ENCODE measurements at regions not wholly inside any gene's neighbourhood (a gene's known extent, or its start where the extent isn't known, plus 50 kb on each side); places are given as distances from the start of the nearest gene placed in this dataset.

GRCh38 chr6:103677290-103677689 is 1182.4 kb downstream of the HACE1 start:
- no peak for DNase-seq
- intact Hi-C loops (cut with micrococcal nuclease): no loop called here
- Mint-ChIP-seq H3K9me3 (no peaks in the 10 kb centered on the region), H3K4me3 (no peak overlapping the region), H3K27ac (no peak overlapping the region), H3K27me3 (no peaks in the 10 kb centered on the region), H3K36me3 (no peaks in the 10 kb centered on the region), H3K4me1 (ENCODE audit: low read depth) (peaks cover 3% of the 10 kb centered on the region)
- ChIA-PET CTCF (no interaction called here), POLR2A (no interaction called here)

- ChIA-PET POLR2A (no interaction called here), CTCF (no interaction called here)
- Mint-ChIP-seq H3K27ac (no peak overlapping the region), H3K27me3 (no peaks in the 10 kb centered on the region), H3K36me3 (no peaks in the 10 kb centered on the region), H3K4me1 (ENCODE audit: low read depth) (peaks cover 3% of the 10 kb centered on the region), H3K4me3 (no peak overlapping the region), H3K9me3 (no peaks in the 10 kb centered on the region)
- intact Hi-C loops (cut with micrococcal nuclease): no loop called here
- DNase-seq: no peak
Measured at GRCh38 chr6:103675807-103676406, 1183.8 kb downstream of the HACE1 start.

DNA sequence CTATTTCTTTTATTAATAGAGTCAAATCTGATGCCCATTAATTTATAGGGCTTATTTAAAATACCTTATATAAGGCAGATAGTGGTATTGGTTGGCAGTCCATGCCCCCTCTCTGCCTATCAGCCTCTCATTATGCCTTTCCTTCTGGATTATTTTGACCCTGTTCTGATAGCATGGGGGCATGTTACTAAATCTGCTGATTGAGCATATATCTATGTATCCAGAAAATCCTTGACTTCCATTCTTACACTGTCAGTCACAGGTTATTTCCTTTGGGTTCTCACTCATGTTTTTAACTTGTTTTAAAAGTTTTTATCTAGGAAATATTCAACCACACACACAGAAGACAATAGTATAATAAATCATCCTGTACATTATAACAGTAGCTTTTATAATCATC is 1184.9 kb downstream of the HACE1 start:
- H3K36me3 Mint-ChIP-seq: no peaks in the 10 kb centered on the region
- CTCF ChIA-PET: no interaction called here
- H3K4me3 Mint-ChIP-seq: no peak overlapping the region
- intact Hi-C loops (cut with micrococcal nuclease): no loop called here
- no peaks in the 10 kb centered on the region for H3K27me3 Mint-ChIP-seq
- no peak overlapping the region for H3K27ac Mint-ChIP-seq
- POLR2A ChIA-PET: no interaction called here
- H3K9me3 Mint-ChIP-seq: no peaks in the 10 kb centered on the region
- no peak for DNase-seq
- peaks cover 3% of the 10 kb centered on the region for H3K4me1 Mint-ChIP-seq (ENCODE audit: low read depth)

DNA sequence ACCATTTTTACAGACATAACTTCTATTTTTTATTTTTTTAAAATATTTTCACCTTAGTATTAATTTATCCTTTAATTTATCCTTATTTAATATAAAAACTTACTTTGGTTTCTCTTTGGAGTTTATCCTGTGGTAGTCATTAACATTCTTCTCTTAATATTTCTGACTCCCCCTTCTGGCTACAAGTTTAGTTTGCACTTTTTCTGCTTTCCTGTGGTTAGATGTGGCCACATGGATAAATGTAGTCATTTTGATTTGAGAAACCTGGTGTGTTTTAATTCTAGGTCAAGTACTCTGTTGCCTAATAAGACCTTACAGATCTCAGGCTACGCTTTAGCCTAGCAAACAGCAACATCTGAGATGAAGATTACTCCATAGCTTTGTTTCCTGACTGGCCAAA is 1187.5 kb downstream of the HACE1 start:
- DNase-seq: no peak
- CTCF ChIA-PET: no interaction called here
- Mint-ChIP-seq H3K27ac (no peak overlapping the region), H3K4me3 (no peak overlapping the region), H3K9me3 (peaks cover 2% of the 10 kb centered on the region), H3K27me3 (no peaks in the 10 kb centered on the region), H3K36me3 (no peaks in the 10 kb centered on the region), H3K4me1 (ENCODE audit: low read depth) (peaks cover 3% of the 10 kb centered on the region)
- POLR2A ChIA-PET: no interaction called here
- intact Hi-C loops (cut with micrococcal nuclease): no loop called here

GRCh38 chr6:103629613-103630012 is 1230.1 kb downstream of the HACE1 start:
- H3K27ac Mint-ChIP-seq: no peak overlapping the region
- DNase-seq: no peak
- POLR2A ChIA-PET: no interaction called here
- CTCF ChIA-PET: no interaction called here
- H3K36me3 Mint-ChIP-seq: no peaks in the 10 kb centered on the region
- intact Hi-C loops (cut with micrococcal nuclease): no loop called here
- H3K9me3 Mint-ChIP-seq: peaks cover 2% of the 10 kb centered on the region
- H3K4me3 Mint-ChIP-seq: no peak overlapping the region
- H3K27me3 Mint-ChIP-seq: no peaks in the 10 kb centered on the region
- no peaks in the 10 kb centered on the region for H3K4me1 Mint-ChIP-seq (ENCODE audit: low read depth)

DNA sequence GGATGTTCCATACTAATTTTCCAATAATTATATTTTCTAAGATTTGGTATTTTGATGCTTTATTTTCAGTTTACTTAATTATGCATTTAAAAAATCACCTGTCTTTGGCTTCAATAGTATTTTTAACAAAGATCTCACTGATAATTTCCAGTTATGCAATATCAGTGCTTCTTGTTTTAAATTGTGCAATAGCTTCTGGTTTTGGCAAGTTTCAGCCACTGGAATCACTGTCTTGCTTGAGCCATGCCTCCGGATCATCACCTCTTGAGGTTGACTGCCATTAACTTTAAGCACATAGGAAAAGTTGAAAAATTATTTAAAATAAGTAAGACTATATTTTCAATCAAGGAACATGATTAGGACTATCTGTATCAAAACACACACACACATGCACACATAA is 1242.1 kb downstream of the HACE1 start:
- Mint-ChIP-seq H3K27me3 (no peaks in the 10 kb centered on the region), H3K4me3 (no peak overlapping the region), H3K9me3 (peaks cover 10% of the 10 kb centered on the region), H3K27ac (no peak overlapping the region), H3K36me3 (no peaks in the 10 kb centered on the region), H3K4me1 (ENCODE audit: low read depth) (no peaks in the 10 kb centered on the region)
- no peak for DNase-seq
- ChIA-PET POLR2A (no interaction called here), CTCF (no interaction called here)
- intact Hi-C loops (cut with micrococcal nuclease): no loop called here

DNA sequence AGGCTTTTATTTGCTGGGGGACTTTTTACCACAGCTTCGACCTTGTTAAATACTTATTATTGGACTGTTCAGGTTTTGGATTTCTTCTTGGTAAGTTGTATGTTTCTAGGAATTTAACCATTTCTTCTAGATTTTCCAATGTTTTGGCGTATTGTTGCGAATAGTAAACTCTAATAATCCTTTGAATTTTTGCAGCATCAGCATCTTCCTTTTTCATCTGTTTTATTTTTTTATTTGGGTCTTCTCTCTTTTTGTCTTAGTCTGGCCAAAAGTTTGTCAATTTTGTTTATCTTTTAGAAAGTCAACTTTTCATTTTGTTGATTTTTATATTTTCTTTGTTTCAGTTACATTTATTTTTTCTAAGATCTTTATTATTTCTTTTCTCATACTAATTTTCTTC is 1272.0 kb downstream of the HACE1 start:
- CTCF ChIA-PET: no interaction called here
- H3K36me3 Mint-ChIP-seq: no peaks in the 10 kb centered on the region

GRCh38 chr6:103578115-103578514 is 1281.6 kb downstream of the HACE1 start:
- intact Hi-C loops (cut with micrococcal nuclease): no loop called here
- H3K36me3 Mint-ChIP-seq: no peaks in the 10 kb centered on the region
- no peak overlapping the region for H3K27ac Mint-ChIP-seq
- CTCF ChIA-PET: no interaction called here
- H3K4me3 Mint-ChIP-seq: no peak overlapping the region
- no peaks in the 10 kb centered on the region for H3K27me3 Mint-ChIP-seq
- POLR2A ChIA-PET: no interaction called here
- H3K4me1 Mint-ChIP-seq (ENCODE audit: low read depth): no peaks in the 10 kb centered on the region
- peaks cover 24% of the 10 kb centered on the region for H3K9me3 Mint-ChIP-seq
- DNase-seq: no peak

More for the DNA sequence above, 1272.0 kb downstream of the HACE1 start:
- intact Hi-C loops (cut with micrococcal nuclease): no loop called here
- Mint-ChIP-seq H3K27ac (no peak overlapping the region), H3K4me1 (ENCODE audit: low read depth) (no peaks in the 10 kb centered on the region), H3K4me3 (no peak overlapping the region), H3K9me3 (peaks cover 11% of the 10 kb centered on the region), H3K27me3 (no peaks in the 10 kb centered on the region)
- POLR2A ChIA-PET: no interaction called here
- no peak for DNase-seq

DNA sequence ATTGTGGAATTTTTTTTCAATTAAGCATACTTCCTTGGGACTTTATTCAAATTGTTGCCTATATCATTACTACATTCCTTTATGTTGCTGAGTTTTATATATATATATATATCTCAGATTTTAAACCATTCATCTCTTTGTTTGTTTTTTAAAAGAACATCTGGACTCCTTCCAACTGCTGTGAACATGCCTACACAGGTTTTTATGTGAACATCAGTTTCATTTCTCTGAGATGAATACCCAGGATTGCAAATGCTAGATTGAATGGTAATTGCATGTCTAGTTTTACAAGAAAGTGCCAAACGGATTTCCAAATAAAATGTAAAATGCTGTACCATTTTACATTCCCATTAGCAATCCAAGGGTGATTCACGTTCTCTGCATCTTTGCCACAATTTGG is 1289.3 kb downstream of the HACE1 start:
- CTCF ChIA-PET: no interaction called here
- no peaks in the 10 kb centered on the region for H3K36me3 Mint-ChIP-seq
- H3K4me3 Mint-ChIP-seq: no peak overlapping the region
- H3K4me1 Mint-ChIP-seq (ENCODE audit: low read depth): no peaks in the 10 kb centered on the region
- H3K27me3 Mint-ChIP-seq: no peaks in the 10 kb centered on the region
- H3K27ac Mint-ChIP-seq: no peak overlapping the region
- DNase-seq: no peak
- POLR2A ChIA-PET: no interaction called here
- no peaks in the 10 kb centered on the region for H3K9me3 Mint-ChIP-seq
- intact Hi-C loops (cut with micrococcal nuclease): no loop called here

DNA sequence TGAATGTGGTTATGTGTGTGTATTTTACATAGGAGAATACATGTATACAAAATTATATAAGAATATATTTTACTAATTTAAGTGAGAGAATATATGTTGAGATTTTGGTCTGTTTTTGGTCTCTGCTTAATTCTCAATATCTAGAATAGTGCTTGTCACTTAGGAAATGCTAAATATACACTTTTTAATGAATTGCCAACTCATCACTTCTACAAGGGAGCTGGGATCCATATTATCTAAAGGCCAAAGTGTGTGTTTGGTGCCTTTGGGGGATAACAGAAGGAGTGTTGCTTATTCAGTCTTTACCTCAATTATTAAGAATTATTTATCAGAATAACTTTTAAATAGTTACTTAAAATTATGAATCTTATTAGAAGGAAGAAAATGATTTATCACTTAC is 1304.8 kb downstream of the HACE1 start:
- H3K4me1 Mint-ChIP-seq (ENCODE audit: low read depth): no peaks in the 10 kb centered on the region
- ChIA-PET POLR2A (no interaction called here), CTCF (no interaction called here)
- DNase-seq: no peak
- H3K27me3 Mint-ChIP-seq: no peaks in the 10 kb centered on the region
- peaks cover 6% of the 10 kb centered on the region for H3K9me3 Mint-ChIP-seq
- no peak overlapping the region for H3K27ac Mint-ChIP-seq
- no peaks in the 10 kb centered on the region for H3K36me3 Mint-ChIP-seq
- intact Hi-C loops (cut with micrococcal nuclease): no loop called here
- H3K4me3 Mint-ChIP-seq: no peak overlapping the region

- ChIA-PET CTCF (no interaction called here), POLR2A (no interaction called here)
- Mint-ChIP-seq H3K36me3 (no peaks in the 10 kb centered on the region), H3K27me3 (no peaks in the 10 kb centered on the region), H3K27ac (no peak overlapping the region), H3K9me3 (no peaks in the 10 kb centered on the region), H3K4me3 (no peak overlapping the region), H3K4me1 (ENCODE audit: low read depth) (no peaks in the 10 kb centered on the region)
- no peak for DNase-seq
- intact Hi-C loops (cut with micrococcal nuclease): no loop called here
Measured at GRCh38 chr6:103538381-103538780, 1321.3 kb downstream of the HACE1 start.

GRCh38 chr6:103534814-103535213 is 1324.9 kb downstream of the HACE1 start:
- Mint-ChIP-seq H3K27ac (no peak overlapping the region), H3K36me3 (no peaks in the 10 kb centered on the region), H3K9me3 (no peaks in the 10 kb centered on the region), H3K27me3 (no peaks in the 10 kb centered on the region), H3K4me3 (no peak overlapping the region), H3K4me1 (ENCODE audit: low read depth) (no peaks in the 10 kb centered on the region)
- intact Hi-C loops (cut with micrococcal nuclease): no loop called here
- DNase-seq: no peak
- ChIA-PET POLR2A (no interaction called here), CTCF (no interaction called here)

- ChIA-PET POLR2A (no interaction called here), CTCF (no interaction called here)
- no peaks in the 10 kb centered on the region for H3K27me3 Mint-ChIP-seq
- H3K27ac Mint-ChIP-seq: no peak overlapping the region
- no peak for DNase-seq
- intact Hi-C loops (cut with micrococcal nuclease): no loop called here
- H3K4me3 Mint-ChIP-seq: no peak overlapping the region
- H3K4me1 Mint-ChIP-seq (ENCODE audit: low read depth): no peaks in the 10 kb centered on the region
- no peaks in the 10 kb centered on the region for H3K9me3 Mint-ChIP-seq
- no peaks in the 10 kb centered on the region for H3K36me3 Mint-ChIP-seq
Measured at GRCh38 chr6:103534095-103534494, 1325.6 kb downstream of the HACE1 start.

GRCh38 chr6:103522045-103522444 is 1337.7 kb downstream of the HACE1 start:
- POLR2A ChIA-PET: no interaction called here
- H3K36me3 Mint-ChIP-seq: no peaks in the 10 kb centered on the region
- H3K4me3 Mint-ChIP-seq: no peak overlapping the region
- intact Hi-C loops (cut with micrococcal nuclease): no loop called here
- no peaks in the 10 kb centered on the region for H3K4me1 Mint-ChIP-seq (ENCODE audit: low read depth)
- H3K9me3 Mint-ChIP-seq: peaks cover 25% of the 10 kb centered on the region
- H3K27ac Mint-ChIP-seq: no peak overlapping the region
- CTCF ChIA-PET: no interaction called here
- no peak for DNase-seq
- no peaks in the 10 kb centered on the region for H3K27me3 Mint-ChIP-seq
